ENCODE measurements at regions not wholly inside any gene's neighbourhood (a gene's known extent, or its start where the extent isn't known, plus 50 kb on each side); places are given as distances from the start of the nearest gene placed in this dataset.

DNA sequence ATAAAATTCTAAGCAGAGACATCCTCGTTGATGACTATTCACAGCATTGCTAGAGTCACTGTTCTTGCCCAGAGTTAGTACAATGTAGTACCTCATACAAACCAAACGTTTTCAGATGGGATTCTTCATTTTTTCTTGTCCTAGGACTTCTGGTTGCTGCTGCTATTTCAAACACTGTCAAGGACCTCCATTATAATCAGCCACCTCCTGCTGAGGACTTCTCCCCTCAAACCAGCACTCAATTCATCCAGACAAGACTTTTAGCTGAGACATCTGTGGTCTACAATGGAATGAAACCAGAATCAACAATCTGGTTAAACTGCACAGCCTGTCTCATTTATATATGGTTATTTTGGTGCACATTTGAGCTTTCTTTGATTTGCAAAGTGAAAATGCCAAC is 1008.8 kb downstream of the STPG2 start:
- dilution Hi-C loops (cut with MboI; ENCODE audit: extremely low pct_ligation_motif_present, low sequenced_read_pairs) (no loop called here), intact Hi-C loops (cut with micrococcal nuclease) (no loop called here)
- H3K4me2 ChIP-seq (ENCODE audit: insufficient read depth, low read length), result no peak overlapping the region
- TF ChIP-seq MYC (IDR thresholded peaks at IDR 0.05; ENCODE audit: low read depth, low read length) (no peak), EZH2 (IDR thresholded peaks at IDR 0.05; ENCODE audit: borderline replicate concordance, low read depth, low read length, severe bottlenecking) (no peak), POLR2A (IDR thresholded peaks at IDR 0.05; ENCODE audit: low read depth, low read length) (no peak), JUN (IDR thresholded peaks at IDR 0.05; ENCODE audit: borderline replicate concordance, insufficient read depth, insufficient read length, low read depth) (no peak), FOS (IDR thresholded peaks at IDR 0.05; ENCODE audit: borderline replicate concordance, insufficient read depth, low read length) (no peak), POLR2AphosphoS5 (IDR thresholded peaks at IDR 0.05; ENCODE audit: insufficient read depth, low read depth, low read length) (no peak), GATA2 (IDR thresholded peaks at IDR 0.05; ENCODE audit: insufficient read depth, insufficient read length, low read depth, low read length) (no peak)
- TF ChIP-seq, protein P1, sequence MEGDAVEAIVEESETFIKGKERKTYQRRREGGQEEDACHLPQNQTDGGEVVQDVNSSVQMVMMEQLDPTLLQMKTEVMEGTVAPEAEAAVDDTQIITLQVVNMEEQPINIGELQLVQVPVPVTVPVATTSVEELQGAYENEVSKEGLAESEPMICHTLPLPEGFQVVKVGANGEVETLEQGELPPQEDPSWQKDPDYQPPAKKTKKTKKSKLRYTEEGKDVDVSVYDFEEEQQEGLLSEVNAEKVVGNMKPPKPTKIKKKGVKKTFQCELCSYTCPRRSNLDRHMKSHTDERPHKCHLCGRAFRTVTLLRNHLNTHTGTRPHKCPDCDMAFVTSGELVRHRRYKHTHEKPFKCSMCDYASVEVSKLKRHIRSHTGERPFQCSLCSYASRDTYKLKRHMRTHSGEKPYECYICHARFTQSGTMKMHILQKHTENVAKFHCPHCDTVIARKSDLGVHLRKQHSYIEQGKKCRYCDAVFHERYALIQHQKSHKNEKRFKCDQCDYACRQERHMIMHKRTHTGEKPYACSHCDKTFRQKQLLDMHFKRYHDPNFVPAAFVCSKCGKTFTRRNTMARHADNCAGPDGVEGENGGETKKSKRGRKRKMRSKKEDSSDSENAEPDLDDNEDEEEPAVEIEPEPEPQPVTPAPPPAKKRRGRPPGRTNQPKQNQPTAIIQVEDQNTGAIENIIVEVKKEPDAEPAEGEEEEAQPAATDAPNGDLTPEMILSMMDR (IDR thresholded peaks at IDR 0.05; ENCODE audit: extremely low read depth in 1 of 2, insufficient read depth in 1 of 2, low read depth in 1 of 2, low read length in 2 of 2), result no peak
- TF ChIP-seq, protein P2, sequence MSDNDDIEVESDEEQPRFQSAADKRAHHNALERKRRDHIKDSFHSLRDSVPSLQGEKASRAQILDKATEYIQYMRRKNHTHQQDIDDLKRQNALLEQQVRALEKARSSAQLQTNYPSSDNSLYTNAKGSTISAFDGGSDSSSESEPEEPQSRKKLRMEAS (IDR thresholded peaks at IDR 0.05; ENCODE audit: insufficient read depth, insufficient read length), result no peak
- no peaks in the 10 kb centered on the region for H3K9me1 ChIP-seq (replicated peaks; ENCODE audit: control insufficient read depth, extremely low read depth, insufficient read depth, low read length)
- no peak overlapping the region for H3K27ac ChIP-seq (ENCODE audit: insufficient read depth, low read depth, low read length)
- FAIRE-seq (no peak), DNase-seq (ENCODE audit: low read depth, low spot score) (no peak)
- no peaks in the 10 kb centered on the region for H3K4me1 ChIP-seq (ENCODE audit: control insufficient read depth, extremely low read depth, insufficient read depth, low read length)
- H2AFZ ChIP-seq (ENCODE audit: low read depth, low read length), result no peak overlapping the region
- ChIA-PET POLR2A (no interaction called here), CTCF (no interaction called here)
- no peaks in the 10 kb centered on the region for H3K79me2 ChIP-seq (ENCODE audit: control insufficient read depth, insufficient read depth, low read length)
- BruUV-seq (replicated peaks), result no TSS peak
- no peak overlapping the region for H3K9ac ChIP-seq (replicated peaks; ENCODE audit: extremely low read depth, insufficient read depth, low read length)
- no peaks in the 10 kb centered on the region for H3K36me3 ChIP-seq (ENCODE audit: control insufficient read depth in 2 of 2, extremely low read depth in 1 of 2, insufficient read depth in 2 of 2, low read length in 2 of 2)
- H3K4me3 ChIP-seq (replicated peaks in 1 of 3; ENCODE audit: insufficient read depth in 1 of 3, low read depth in 1 of 3, low read length in 3 of 3), result no peak overlapping the region
- H3K9me3 ChIP-seq (replicated peaks; ENCODE audit: control insufficient read depth, insufficient read depth, low read length), result no peaks in the 10 kb centered on the region
- no peaks in the 10 kb centered on the region for H3K27me3 ChIP-seq (ENCODE audit: control insufficient read depth in 2 of 2, insufficient read depth in 2 of 2, low read length in 2 of 2)
- no peaks in the 10 kb centered on the region for H4K20me1 ChIP-seq (replicated peaks; ENCODE audit: control insufficient read depth, extremely low read depth, insufficient read depth, low read length)
